Kidney (tissue), 13 donors: ENCODE measurements at regions not wholly inside any gene's neighbourhood (a gene's known extent, or its start where the extent isn't known, plus 50 kb on each side); places are given as distances from the start of the nearest gene placed in this dataset.

Experiments used
- DNase-seq, 5 donors: peaks; one replicate each; pipeline ENCODE4 v3.0.0-alpha.2; 2013 to 2020
- FAIRE-seq: peaks from 2 replicates; lab custom pipeline; 2012; peaks lifted over from hg19 to GRCh38; lab: Jason Lieb, UNC
- H3K27ac ChIP-seq, 2 donors: one replicate each; pipeline ENCODE4 v1.7.0; 2013; ENCODE audit warnings: low read depth in 2 of 2, low read length in 2 of 2, inconsistent platforms in 1 of 2
- H3K27me3 ChIP-seq: one replicate; pipeline ENCODE4 v1.7.1; 2013; ENCODE audit warnings: low read length, inconsistent platforms; ENCODE audit not compliant: control insufficient read depth, insufficient read depth
- H3K36me3 ChIP-seq, 3 donors: one replicate each; pipeline versions ENCODE4 v1.7.0 to v1.7.1; 2013; ENCODE audit warnings: low read length in 3 of 3, control low read depth in 1 of 3, inconsistent platforms in 1 of 3; ENCODE audit not compliant: insufficient read depth in 3 of 3, control insufficient read depth in 2 of 3
- H3K4me1 ChIP-seq, 3 donors: one replicate each; pipeline versions ENCODE4 v1.7.0 to v1.7.1; 2013; ENCODE audit warnings: low read length in 3 of 3, inconsistent platforms in 1 of 3, low read depth in 1 of 3; ENCODE audit not compliant: control insufficient read depth in 2 of 3, insufficient read depth in 2 of 3
- H3K4me3 ChIP-seq, 3 donors: one replicate each; pipeline versions ENCODE4 v1.7.0 to v1.8.1; 2013; ENCODE audit warnings: low read length in 3 of 3, control low read depth in 1 of 3, inconsistent platforms in 1 of 3
- H3K9ac ChIP-seq, 3 donors: one replicate each; pipeline versions ENCODE4 v1.7.0 to v1.7.1; 2013; ENCODE audit warnings: low read length in 3 of 3, control low read depth in 1 of 3, inconsistent platforms in 1 of 3
- H3K9me3 ChIP-seq, 3 donors: one replicate each; pipeline versions ENCODE4 v1.7.0 to v1.7.1; 2013; ENCODE audit warnings: low read length in 3 of 3, control low read depth in 1 of 3, inconsistent platforms in 1 of 3; ENCODE audit not compliant: control insufficient read depth in 2 of 3, insufficient read depth in 1 of 3
- CTCF ChIP-seq: IDR thresholded peaks from 3 replicates; pipeline ENCODE4 v1.5.1; 2012; ENCODE audit warnings: mild to moderate bottlenecking, moderate library complexity, borderline replicate concordance; ENCODE audit not compliant: insufficient read depth; ENCODE audit errors: extremely low read depth
- intact Hi-C: fragments of 100-400 bp; cut with DNase I; formaldehyde crosslinking; loops from one replicate; pipeline ENCODE4 v1.11.1; 2022
- donor health status: control.
- donor health status: control.
- donor health status: control.
- donor health status: control.
- donor health status: control.
- donor health status: DM: yes; HTN: yes; CAD: no.
- donor health status: Normal renal cell carcinoma (clear cell type).

DNA sequence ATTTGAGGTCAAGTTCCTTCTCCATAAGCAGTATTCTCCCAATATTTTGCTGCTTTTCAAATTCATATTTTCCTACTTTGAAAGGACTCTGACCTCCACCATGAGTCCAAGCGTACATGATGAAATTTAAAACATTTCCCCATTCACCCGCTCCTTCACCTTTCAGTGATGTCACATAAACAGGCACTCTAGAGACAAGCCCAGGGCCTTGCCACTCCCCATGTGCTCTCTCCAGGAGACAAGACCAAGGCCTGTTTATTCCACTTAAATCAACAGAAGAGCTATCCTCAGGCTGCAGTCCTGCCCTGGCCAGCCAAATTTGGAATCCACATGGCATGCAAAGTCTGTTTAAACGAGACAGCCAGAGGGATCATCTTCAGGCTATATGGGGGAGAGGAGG is 161.5 kb downstream of the ARRDC4 start:
- no peak for DNase-seq
- intact Hi-C loops: no loop called here

DNA sequence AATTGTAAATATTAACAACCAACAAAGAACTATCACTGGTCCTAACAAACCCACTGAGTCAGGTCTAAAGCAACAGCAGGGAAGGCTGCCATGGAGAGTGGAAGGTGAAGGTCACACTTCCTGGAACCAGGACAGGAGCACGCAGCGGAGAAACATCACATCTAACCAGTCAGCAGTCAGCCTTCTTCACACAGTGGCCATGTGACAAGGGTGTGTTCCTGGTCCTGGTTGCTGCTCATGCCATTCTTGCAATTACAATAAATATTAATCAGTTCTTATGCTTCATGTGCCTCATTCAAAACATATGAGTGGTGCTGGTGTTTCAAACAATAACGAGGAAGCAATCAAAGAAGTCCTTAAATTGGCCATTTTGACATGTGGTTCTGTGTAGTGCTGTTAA is 162.8 kb downstream of the ARRDC4 start:
- Histone ChIP-seq H3K36me3 (no peaks in the 10 kb centered on the region), H3K9ac (no peak overlapping the region), H3K27me3 (no peaks in the 10 kb centered on the region), H3K4me3 (no peak overlapping the region), H3K4me1 (no peaks in the 10 kb centered on the region), H3K27ac (no peak overlapping the region), H3K9me3 (no peaks in the 10 kb centered on the region)
- DNase-seq (no peak), FAIRE-seq (no peak)
- intact Hi-C loops: no loop called here
- no peak for TF ChIP-seq CTCF

More for the DNA sequence above, 161.5 kb downstream of the ARRDC4 start:
- H3K4me1 ChIP-seq: no peaks in the 10 kb centered on the region
- TF ChIP-seq CTCF: no peak
- H3K9ac ChIP-seq: no peak overlapping the region
- H3K36me3 ChIP-seq: no peaks in the 10 kb centered on the region
- FAIRE-seq: no peak
- H3K27me3 ChIP-seq: no peaks in the 10 kb centered on the region
- H3K4me3 ChIP-seq: no peak overlapping the region
- H3K27ac ChIP-seq: no peak overlapping the region
- no peaks in the 10 kb centered on the region for H3K9me3 ChIP-seq

DNA sequence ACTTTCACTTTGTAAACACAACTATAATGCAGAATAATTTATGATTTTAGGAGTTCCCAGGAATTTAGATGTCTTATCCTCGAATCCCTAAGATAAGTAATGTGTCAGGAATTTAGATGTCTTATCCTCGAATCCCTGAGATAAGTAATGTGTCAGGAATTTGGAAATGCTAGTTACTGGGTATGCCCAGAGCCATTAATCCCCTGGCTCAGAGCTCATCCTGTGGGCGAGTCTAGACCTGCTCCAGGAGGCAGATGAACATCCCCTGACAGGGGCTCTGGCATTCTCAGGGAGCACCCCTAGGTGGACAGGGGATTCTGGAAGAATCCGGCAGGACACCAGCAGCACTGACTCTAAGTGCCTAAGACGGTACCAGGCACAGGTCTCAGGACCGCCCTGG is 163.3 kb downstream of the ARRDC4 start:
- Histone ChIP-seq H3K27me3 (no peaks in the 10 kb centered on the region), H3K27ac (no peak overlapping the region), H3K4me1 (no peaks in the 10 kb centered on the region), H3K9me3 (no peaks in the 10 kb centered on the region), H3K4me3 (no peak overlapping the region), H3K9ac (no peak overlapping the region), H3K36me3 (no peaks in the 10 kb centered on the region)
- intact Hi-C loops: no loop called here
- FAIRE-seq (no peak), DNase-seq (no peak)
- TF ChIP-seq CTCF: no peak

DNA sequence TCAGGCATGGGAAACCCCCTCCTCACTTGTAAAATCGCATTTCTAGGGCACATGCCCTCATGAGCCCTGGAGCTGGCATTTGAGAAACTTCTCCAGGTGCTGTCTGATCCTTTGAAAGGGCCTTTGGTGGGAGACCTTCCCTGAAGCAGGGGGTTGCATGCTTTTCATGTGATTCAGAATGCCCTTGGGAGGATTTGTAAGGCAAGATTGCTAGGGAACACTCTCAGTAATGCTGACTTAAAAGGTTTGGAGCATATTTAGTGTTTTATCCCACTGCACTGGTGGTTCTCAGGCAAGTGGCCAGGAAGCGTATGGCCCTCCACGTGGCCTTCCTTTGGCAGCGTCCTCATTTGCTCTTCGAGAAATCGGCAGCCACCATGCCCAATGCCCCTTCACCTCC is 164.1 kb downstream of the ARRDC4 start:
- no peaks in the 10 kb centered on the region for H3K4me1 ChIP-seq
- H3K27ac ChIP-seq: no peak overlapping the region
- H3K36me3 ChIP-seq: no peaks in the 10 kb centered on the region
- intact Hi-C loops: no loop called here
- no peaks in the 10 kb centered on the region for H3K9me3 ChIP-seq
- H3K4me3 ChIP-seq: no peak overlapping the region
- no peak for DNase-seq
- H3K27me3 ChIP-seq: no peaks in the 10 kb centered on the region
- H3K9ac ChIP-seq: no peak overlapping the region
- TF ChIP-seq CTCF: no peak
- no peak for FAIRE-seq
